GM10266 (cell line): ENCODE measurements at regions not wholly inside any gene's neighbourhood (a gene's known extent, or its start where the extent isn't known, plus 50 kb on each side); places are given as distances from the start of the nearest gene placed in this dataset.

ENCODE experiments used
- DNase-seq: peaks from one replicate; pipeline ENCODE4 v3.0.0; 2012; ENCODE audit errors: extremely low spot score
- CTCF ChIP-seq: IDR thresholded peaks from 2 replicates; pipeline ENCODE4 v1.5.1; 2012; ENCODE audit warnings: mild to moderate bottlenecking, low read depth; ENCODE audit not compliant: control insufficient read depth, insufficient read depth; ENCODE audit errors: missing control alignments

GRCh38 chr18:61606068-61606660 lies 272.9 kb downstream of the CDH20 start:
- TF ChIP-seq CTCF, result no peak
- no peak for DNase-seq

GRCh38 chr18:61605376-61606067 lies 272.3 kb downstream of the CDH20 start:
- DNase-seq, result no peak
- no peak for TF ChIP-seq CTCF
